ENCODE measurements at regions not wholly inside any gene's neighbourhood (a gene's known extent, or its start where the extent isn't known, plus 50 kb on each side); places are given as distances from the start of the nearest gene placed in this dataset.

GRCh38 chr2:173605994-173606393 lies 251.3 kb downstream of the CDCA7 start:
- Histone ChIP-seq H3K27me3 (no peaks in the 10 kb centered on the region), H3K9me3 (no peaks in the 10 kb centered on the region), H3K4me3 (no peak overlapping the region), H3K27ac (no peak overlapping the region), H3K4me1 (no peaks in the 10 kb centered on the region), H3K36me3 (no peaks in the 10 kb centered on the region)
- TF ChIP-seq POLR2A (IDR thresholded peaks at IDR 0.05) (no peak), CTCF (IDR thresholded peaks at IDR 0.05) (no peak)
- 0% methylated on average over 1 of the region's 1 CpG for WGBS (ENCODE audit: insufficient coverage, low coverage, low lambda C conversion rate, missing lambda C conversion rate)
- intact Hi-C loops (cut with DNase I): no loop called here
- DNase-seq: no peak
- ATAC-seq: no peak

GRCh38 chr2:173606619-173607248 lies 252.1 kb downstream of the CDCA7 start:
- Histone ChIP-seq H3K27ac (no peak overlapping the region), H3K36me3 (no peaks in the 10 kb centered on the region), H3K4me3 (no peak overlapping the region), H3K9me3 (no peaks in the 10 kb centered on the region), H3K4me1 (no peaks in the 10 kb centered on the region), H3K27me3 (no peaks in the 10 kb centered on the region)
- no peak for ATAC-seq
- WGBS (ENCODE audit: insufficient coverage, low coverage, low lambda C conversion rate, missing lambda C conversion rate): 65% methylated on average over 5 of the region's 5 CpGs
- intact Hi-C loops (cut with DNase I): no loop called here
- DNase-seq: no peak
- TF ChIP-seq CTCF (IDR thresholded peaks at IDR 0.05): no peak
- no peak for TF ChIP-seq POLR2A (IDR thresholded peaks at IDR 0.05)

GRCh38 chr2:173607606-173608311 lies 253.1 kb downstream of the CDCA7 start:
- no peaks in the 10 kb centered on the region for H3K9me3 ChIP-seq
- WGBS (ENCODE audit: insufficient coverage, low coverage, low lambda C conversion rate, missing lambda C conversion rate): 64% methylated on average over 7 of the region's 7 CpGs
- ATAC-seq (no peak), DNase-seq (no peak)
- no peaks in the 10 kb centered on the region for H3K27me3 ChIP-seq
- TF ChIP-seq CTCF (IDR thresholded peaks at IDR 0.05) (no peak), POLR2A (IDR thresholded peaks at IDR 0.05) (no peak)
- no peaks in the 10 kb centered on the region for H3K4me1 ChIP-seq
- H3K36me3 ChIP-seq: no peaks in the 10 kb centered on the region
- H3K27ac ChIP-seq: no peak overlapping the region
- intact Hi-C loops (cut with DNase I): no loop called here
- H3K4me3 ChIP-seq: no peak overlapping the region

GRCh38 chr2:173611121-173611520 lies 256.4 kb downstream of the CDCA7 start:
- no peaks in the 10 kb centered on the region for H3K36me3 ChIP-seq
- H3K4me1 ChIP-seq: no peaks in the 10 kb centered on the region
- no peaks in the 10 kb centered on the region for H3K27me3 ChIP-seq
- H3K27ac ChIP-seq: no peak overlapping the region
- WGBS (ENCODE audit: insufficient coverage, low coverage, low lambda C conversion rate, missing lambda C conversion rate): 52% methylated on average over 3 of the region's 5 CpGs
- no peak for DNase-seq
- no peak for ATAC-seq
- no peaks in the 10 kb centered on the region for H3K9me3 ChIP-seq
- no peak for TF ChIP-seq CTCF (IDR thresholded peaks at IDR 0.05)
- TF ChIP-seq POLR2A (IDR thresholded peaks at IDR 0.05): no peak
- no peak overlapping the region for H3K4me3 ChIP-seq
- intact Hi-C loops (cut with DNase I): no loop called here

Data from right lobe of liver (tissue), 6 donors.